ENCODE measurements at regions not wholly inside any gene's neighbourhood (a gene's known extent, or its start where the extent isn't known, plus 50 kb on each side); places are given as distances from the start of the nearest gene placed in this dataset.

DNA sequence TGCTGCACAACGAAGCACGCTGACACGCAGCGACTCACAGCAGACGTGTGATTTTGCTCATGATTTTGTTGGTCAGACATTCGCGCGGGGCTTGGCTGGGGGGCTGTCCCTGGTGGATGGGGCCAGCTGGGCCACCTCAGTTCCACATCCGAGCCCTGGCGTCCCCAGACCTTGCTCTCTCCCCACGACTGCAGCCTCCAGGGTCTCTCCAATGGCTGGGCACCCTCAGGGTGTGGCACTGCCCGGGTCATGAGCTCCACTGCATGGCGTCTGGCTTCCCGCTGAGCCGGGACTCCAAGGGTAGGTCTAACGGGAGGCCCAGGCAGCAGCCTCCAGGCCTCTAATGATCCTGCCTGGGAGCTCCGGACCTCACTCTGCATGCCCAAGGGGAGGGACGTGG, 173.0 kb upstream of the AJAP1 start:
- intact Hi-C loops (cut with DNase I; ENCODE audit: low total_unique reads) = no loop called here
- DNase-seq = no peak
- H3K4me3 ChIP-seq = no peak overlapping the region
- no peaks in the 10 kb centered on the region for H3K4me1 ChIP-seq
- TF ChIP-seq POLR2A (IDR thresholded peaks at IDR 0.05) = no peak
- TF ChIP-seq, protein P1, sequence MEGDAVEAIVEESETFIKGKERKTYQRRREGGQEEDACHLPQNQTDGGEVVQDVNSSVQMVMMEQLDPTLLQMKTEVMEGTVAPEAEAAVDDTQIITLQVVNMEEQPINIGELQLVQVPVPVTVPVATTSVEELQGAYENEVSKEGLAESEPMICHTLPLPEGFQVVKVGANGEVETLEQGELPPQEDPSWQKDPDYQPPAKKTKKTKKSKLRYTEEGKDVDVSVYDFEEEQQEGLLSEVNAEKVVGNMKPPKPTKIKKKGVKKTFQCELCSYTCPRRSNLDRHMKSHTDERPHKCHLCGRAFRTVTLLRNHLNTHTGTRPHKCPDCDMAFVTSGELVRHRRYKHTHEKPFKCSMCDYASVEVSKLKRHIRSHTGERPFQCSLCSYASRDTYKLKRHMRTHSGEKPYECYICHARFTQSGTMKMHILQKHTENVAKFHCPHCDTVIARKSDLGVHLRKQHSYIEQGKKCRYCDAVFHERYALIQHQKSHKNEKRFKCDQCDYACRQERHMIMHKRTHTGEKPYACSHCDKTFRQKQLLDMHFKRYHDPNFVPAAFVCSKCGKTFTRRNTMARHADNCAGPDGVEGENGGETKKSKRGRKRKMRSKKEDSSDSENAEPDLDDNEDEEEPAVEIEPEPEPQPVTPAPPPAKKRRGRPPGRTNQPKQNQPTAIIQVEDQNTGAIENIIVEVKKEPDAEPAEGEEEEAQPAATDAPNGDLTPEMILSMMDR (IDR thresholded peaks at IDR 0.05) = no peak
- H3K27me3 ChIP-seq = no peaks in the 10 kb centered on the region
- H3K27ac ChIP-seq = no peak overlapping the region
- H3K36me3 ChIP-seq = no peaks in the 10 kb centered on the region
- no peaks in the 10 kb centered on the region for H3K9me3 ChIP-seq

DNA sequence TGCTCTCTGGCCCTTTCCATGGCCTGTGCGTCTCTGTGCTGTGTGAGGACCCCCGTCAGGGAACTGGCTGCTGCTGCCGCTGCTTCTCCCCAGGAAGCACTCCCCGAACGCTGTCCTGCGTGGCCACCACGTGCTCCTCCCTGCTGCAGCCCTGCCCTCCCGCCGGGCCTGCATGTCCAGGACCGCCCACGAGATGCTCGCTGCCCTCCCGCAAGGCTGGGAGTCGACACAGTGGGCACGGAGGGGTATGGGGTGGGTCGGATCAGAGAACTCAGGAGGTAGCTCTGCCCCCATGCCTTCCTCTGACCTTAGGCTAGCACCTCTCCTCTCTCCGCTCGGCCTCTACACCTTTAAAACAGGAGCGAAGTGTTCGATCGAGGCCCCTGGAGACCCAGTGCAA, 171.9 kb upstream of the AJAP1 start:
- intact Hi-C loops (cut with DNase I; ENCODE audit: low total_unique reads) = no loop called here
- DNase-seq = no peak
- H3K36me3 ChIP-seq = no peaks in the 10 kb centered on the region
- TF ChIP-seq, protein P1 (IDR thresholded peaks at IDR 0.05) = no peak
- TF ChIP-seq POLR2A (IDR thresholded peaks at IDR 0.05) = no peak
- H3K4me3 ChIP-seq = no peak overlapping the region
- no peaks in the 10 kb centered on the region for H3K9me3 ChIP-seq
- H3K27me3 ChIP-seq = no peaks in the 10 kb centered on the region
- no peaks in the 10 kb centered on the region for H3K4me1 ChIP-seq
- no peak overlapping the region for H3K27ac ChIP-seq

DNA sequence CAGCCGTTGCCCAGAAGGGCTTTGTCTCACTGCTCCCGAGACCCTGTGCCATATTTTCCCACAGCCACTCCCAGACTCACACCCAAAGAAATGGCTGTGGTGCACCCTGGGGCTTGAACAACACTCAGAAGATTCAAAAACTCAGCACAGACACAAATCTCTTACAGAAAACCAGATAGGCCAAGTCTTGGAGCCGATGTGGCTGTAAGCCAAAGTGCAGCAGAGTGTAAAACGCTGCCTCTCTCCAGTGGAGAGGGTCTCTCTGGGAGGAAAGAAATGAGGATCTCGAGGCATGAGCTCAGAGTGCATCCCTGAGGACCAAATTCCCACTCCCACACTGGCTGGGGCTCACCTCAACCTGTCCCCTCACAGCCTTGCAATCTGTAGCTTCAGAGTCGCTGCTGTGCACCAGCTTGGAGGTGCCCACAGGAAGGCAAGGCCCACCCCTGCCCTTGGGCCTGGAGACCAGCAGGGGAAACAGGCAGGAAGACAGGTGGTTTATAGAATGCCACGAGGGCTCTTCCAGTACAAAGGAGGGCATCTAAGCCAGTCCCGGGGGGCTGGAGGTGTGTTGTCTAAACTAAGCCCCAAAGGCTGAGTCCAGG, 171.3 kb upstream of the AJAP1 start:
- Histone ChIP-seq H3K4me1 (no peaks in the 10 kb centered on the region), H3K4me3 (no peak overlapping the region), H3K27ac (no peak overlapping the region), H3K27me3 (no peaks in the 10 kb centered on the region), H3K9me3 (no peaks in the 10 kb centered on the region), H3K36me3 (no peaks in the 10 kb centered on the region)
- intact Hi-C loops (cut with DNase I; ENCODE audit: low total_unique reads) = no loop called here
- no peak for DNase-seq
- TF ChIP-seq POLR2A (IDR thresholded peaks at IDR 0.05) = no peak
- TF ChIP-seq, protein P1 (IDR thresholded peaks at IDR 0.05) = no peak

DNA sequence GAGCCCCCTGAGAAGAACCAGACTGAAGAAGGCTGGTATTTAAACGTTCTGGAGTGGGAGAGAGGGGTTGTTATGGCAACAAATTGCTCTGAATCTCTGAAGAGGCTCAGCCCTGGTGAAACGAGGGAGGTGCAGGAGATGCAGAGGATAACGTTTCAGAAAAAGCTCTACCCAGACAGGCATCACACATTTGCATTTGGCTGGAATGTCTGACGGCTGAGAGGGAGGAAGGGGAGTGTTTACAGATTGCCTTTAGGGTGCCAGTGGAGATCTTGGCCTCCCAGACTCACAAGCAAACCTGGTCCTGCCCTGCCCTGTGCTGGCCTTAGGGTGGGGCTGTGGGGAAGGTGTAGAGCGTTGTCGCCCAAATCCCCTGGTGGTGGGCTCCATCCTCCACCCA, 169.0 kb upstream of the AJAP1 start:
- Histone ChIP-seq H3K4me3 (no peak overlapping the region), H3K27ac (no peak overlapping the region), H3K27me3 (no peaks in the 10 kb centered on the region), H3K36me3 (no peaks in the 10 kb centered on the region), H3K4me1 (no peaks in the 10 kb centered on the region), H3K9me3 (no peaks in the 10 kb centered on the region)
- DNase-seq = no peak
- TF ChIP-seq, protein P1 (IDR thresholded peaks at IDR 0.05) = no peak
- no peak for TF ChIP-seq POLR2A (IDR thresholded peaks at IDR 0.05)
- intact Hi-C loops (cut with DNase I; ENCODE audit: low total_unique reads) = no loop called here

DNA sequence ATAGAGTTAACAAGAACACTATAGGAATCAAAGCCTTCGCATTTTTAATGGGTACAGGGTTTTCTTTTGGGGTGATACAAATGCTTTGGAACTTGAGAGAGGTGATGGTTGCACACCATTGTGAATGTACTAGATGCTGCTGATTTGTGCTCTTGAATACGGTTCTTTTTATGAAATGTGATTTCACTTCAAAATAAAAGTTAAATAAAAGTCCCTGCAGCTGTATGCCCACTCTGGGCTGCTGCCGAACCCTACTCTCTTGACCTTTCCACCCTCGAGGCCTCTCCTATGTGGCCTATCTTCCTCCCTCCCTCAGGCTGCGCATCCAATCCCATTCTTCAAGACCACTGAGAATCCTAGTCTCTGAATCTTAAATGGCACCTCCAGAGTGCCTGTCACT, 168.5 kb upstream of the AJAP1 start:
- no peak for DNase-seq
- H3K9me3 ChIP-seq = no peaks in the 10 kb centered on the region
- no peaks in the 10 kb centered on the region for H3K4me1 ChIP-seq
- TF ChIP-seq, protein P1 (IDR thresholded peaks at IDR 0.05) = no peak
- no peak for TF ChIP-seq POLR2A (IDR thresholded peaks at IDR 0.05)
- no peaks in the 10 kb centered on the region for H3K36me3 ChIP-seq
- no peak overlapping the region for H3K27ac ChIP-seq
- no peak overlapping the region for H3K4me3 ChIP-seq
- H3K27me3 ChIP-seq = no peaks in the 10 kb centered on the region
- intact Hi-C loops (cut with DNase I; ENCODE audit: low total_unique reads) = no loop called here
